ENCODE measurements at regions not wholly inside any gene's neighbourhood (a gene's known extent, or its start where the extent isn't known, plus 50 kb on each side); places are given as distances from the start of the nearest gene placed in this dataset.

DNA sequence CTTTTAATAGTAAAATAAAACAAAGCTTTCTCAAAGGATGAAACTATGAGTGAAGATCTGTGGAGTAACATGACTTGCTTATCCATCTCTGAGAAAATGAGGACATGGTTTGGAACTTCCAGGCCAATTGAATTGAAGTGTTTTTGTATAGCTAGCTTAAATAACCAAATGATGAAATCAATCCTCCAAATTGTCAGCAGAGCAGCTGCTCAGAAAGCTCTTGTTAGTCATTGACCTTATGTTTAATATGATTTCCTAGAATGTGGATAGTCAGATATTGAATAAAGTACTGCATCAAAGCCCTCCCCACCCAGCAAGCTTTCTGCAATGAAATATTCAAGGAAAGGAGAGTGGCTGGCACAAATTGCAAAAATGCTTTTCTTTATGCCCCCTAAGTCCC, 437.2 kb downstream of the MFSD1 start:
- TF ChIP-seq, protein P1, sequence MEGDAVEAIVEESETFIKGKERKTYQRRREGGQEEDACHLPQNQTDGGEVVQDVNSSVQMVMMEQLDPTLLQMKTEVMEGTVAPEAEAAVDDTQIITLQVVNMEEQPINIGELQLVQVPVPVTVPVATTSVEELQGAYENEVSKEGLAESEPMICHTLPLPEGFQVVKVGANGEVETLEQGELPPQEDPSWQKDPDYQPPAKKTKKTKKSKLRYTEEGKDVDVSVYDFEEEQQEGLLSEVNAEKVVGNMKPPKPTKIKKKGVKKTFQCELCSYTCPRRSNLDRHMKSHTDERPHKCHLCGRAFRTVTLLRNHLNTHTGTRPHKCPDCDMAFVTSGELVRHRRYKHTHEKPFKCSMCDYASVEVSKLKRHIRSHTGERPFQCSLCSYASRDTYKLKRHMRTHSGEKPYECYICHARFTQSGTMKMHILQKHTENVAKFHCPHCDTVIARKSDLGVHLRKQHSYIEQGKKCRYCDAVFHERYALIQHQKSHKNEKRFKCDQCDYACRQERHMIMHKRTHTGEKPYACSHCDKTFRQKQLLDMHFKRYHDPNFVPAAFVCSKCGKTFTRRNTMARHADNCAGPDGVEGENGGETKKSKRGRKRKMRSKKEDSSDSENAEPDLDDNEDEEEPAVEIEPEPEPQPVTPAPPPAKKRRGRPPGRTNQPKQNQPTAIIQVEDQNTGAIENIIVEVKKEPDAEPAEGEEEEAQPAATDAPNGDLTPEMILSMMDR (optimal IDR thresholded peaks at IDR 0.05 in 1 of 3, IDR thresholded peaks at IDR 0.05 in 1 of 3, conservative IDR thresholded peaks at IDR 0.05 in 1 of 3; ENCODE audit: extremely low read depth in 1 of 3, insufficient read depth in 2 of 3, low read length in 3 of 3) = no peak
- no peak for TF ChIP-seq EZH2 (IDR thresholded peaks at IDR 0.05; ENCODE audit: low read length)
- no peak for DNase-seq (ENCODE audit: low read depth, low spot score)
- Histone ChIP-seq H3K27me3 (ENCODE audit: control insufficient read depth, extremely low read depth, insufficient read depth, low read length) (no peaks in the 10 kb centered on the region), H3K4me3 (ENCODE audit: control insufficient read depth in 2 of 3, extremely low read depth in 1 of 3, insufficient read depth in 2 of 3, low read depth in 1 of 3, low read length in 3 of 3) (no peak overlapping the region), H4K20me1 (ENCODE audit: control insufficient read depth, extremely low read depth, insufficient read depth, low read length) (no peaks in the 10 kb centered on the region), H3K4me2 (ENCODE audit: control insufficient read depth, extremely low read depth, insufficient read depth, low read depth, low read length) (no peak overlapping the region), H3K79me2 (ENCODE audit: control insufficient read depth, insufficient read depth, low read length) (no peaks in the 10 kb centered on the region), H3K9ac (ENCODE audit: control insufficient read depth, extremely low read depth, insufficient read depth, low read length) (no peak overlapping the region), H3K4me1 (ENCODE audit: control insufficient read depth, extremely low read depth, insufficient read depth, low read length) (no peaks in the 10 kb centered on the region), H3K36me3 (ENCODE audit: control insufficient read depth in 2 of 2, extremely low read depth in 1 of 2, insufficient read depth in 2 of 2, low read length in 2 of 2) (no peaks in the 10 kb centered on the region), H3K9me3 (ENCODE audit: control insufficient read depth, low read depth, low read length) (no peaks in the 10 kb centered on the region), H3K9me1 (ENCODE audit: control insufficient read depth, extremely low read depth, insufficient read depth, low read length) (no peaks in the 10 kb centered on the region), H3K27ac (ENCODE audit: control insufficient read depth, insufficient read depth, low read length) (no peak overlapping the region), H2AFZ (ENCODE audit: control insufficient read depth, low read length) (no peak overlapping the region)
- FAIRE-seq = no peak
- dilution Hi-C loops (cut with MboI; ENCODE audit: extremely low pct_ligation_motif_present, low sequenced_read_pairs) = loop anchor here (25.0 kb wide), 1 partner anchor 102 kb away; no protein-coding TSS in a partner anchor

DNA sequence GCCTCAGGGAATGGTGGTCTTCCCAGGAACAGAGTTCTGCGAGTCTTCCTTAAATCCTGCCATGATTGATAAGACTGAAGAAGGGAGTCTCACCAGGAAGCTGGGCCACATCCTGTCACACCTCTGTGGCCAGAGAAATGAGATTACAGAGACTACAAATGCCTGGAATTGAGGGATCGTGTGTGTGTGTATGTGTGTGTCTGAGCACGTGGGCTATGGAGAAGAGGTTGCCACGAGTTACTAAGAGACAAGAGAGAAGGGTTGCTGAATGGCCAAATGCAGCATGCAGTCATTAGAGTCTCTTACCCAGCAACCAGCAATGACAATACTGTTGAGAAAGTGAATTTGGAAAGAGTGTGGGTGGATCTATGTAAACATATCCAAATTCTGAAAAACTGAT, 443.1 kb downstream of the MFSD1 start:
- Histone ChIP-seq H3K27ac (ENCODE audit: control insufficient read depth, insufficient read depth, low read length) (no peak overlapping the region), H3K79me2 (ENCODE audit: control insufficient read depth, insufficient read depth, low read length) (no peaks in the 10 kb centered on the region), H3K9ac (ENCODE audit: control insufficient read depth, extremely low read depth, insufficient read depth, low read length) (no peak overlapping the region), H4K20me1 (ENCODE audit: control insufficient read depth, extremely low read depth, insufficient read depth, low read length) (no peaks in the 10 kb centered on the region), H3K27me3 (ENCODE audit: control insufficient read depth, extremely low read depth, insufficient read depth, low read length) (no peaks in the 10 kb centered on the region), H3K36me3 (ENCODE audit: control insufficient read depth in 2 of 2, extremely low read depth in 1 of 2, insufficient read depth in 2 of 2, low read length in 2 of 2) (no peaks in the 10 kb centered on the region), H2AFZ (ENCODE audit: control insufficient read depth, low read length) (no peak overlapping the region), H3K4me3 (ENCODE audit: control insufficient read depth in 2 of 3, extremely low read depth in 1 of 3, insufficient read depth in 2 of 3, low read depth in 1 of 3, low read length in 3 of 3) (no peak overlapping the region), H3K4me1 (ENCODE audit: control insufficient read depth, extremely low read depth, insufficient read depth, low read length) (no peaks in the 10 kb centered on the region), H3K9me1 (ENCODE audit: control insufficient read depth, extremely low read depth, insufficient read depth, low read length) (no peaks in the 10 kb centered on the region), H3K4me2 (ENCODE audit: control insufficient read depth, extremely low read depth, insufficient read depth, low read depth, low read length) (no peak overlapping the region), H3K9me3 (ENCODE audit: control insufficient read depth, low read depth, low read length) (no peaks in the 10 kb centered on the region)
- TF ChIP-seq, protein P1 (optimal IDR thresholded peaks at IDR 0.05 in 1 of 3, IDR thresholded peaks at IDR 0.05 in 1 of 3, conservative IDR thresholded peaks at IDR 0.05 in 1 of 3; ENCODE audit: extremely low read depth in 1 of 3, insufficient read depth in 2 of 3, low read length in 3 of 3) = no peak
- TF ChIP-seq EZH2 (IDR thresholded peaks at IDR 0.05; ENCODE audit: low read length) = no peak
- dilution Hi-C loops (cut with MboI; ENCODE audit: extremely low pct_ligation_motif_present, low sequenced_read_pairs) = loop anchor here (25.0 kb wide), 1 partner anchor 108 kb away; no protein-coding TSS in a partner anchor
- DNase-seq (ENCODE audit: low read depth, low spot score) (no peak), FAIRE-seq (no peak)
